ENCODE measurements at regions not wholly inside any gene's neighbourhood (a gene's known extent, or its start where the extent isn't known, plus 50 kb on each side); places are given as distances from the start of the nearest gene placed in this dataset.

- no peak for DNase-seq
Observed at GRCh38 chr16:76193906-76194615, 83.1 kb upstream of the CNTNAP4 start.

DNA sequence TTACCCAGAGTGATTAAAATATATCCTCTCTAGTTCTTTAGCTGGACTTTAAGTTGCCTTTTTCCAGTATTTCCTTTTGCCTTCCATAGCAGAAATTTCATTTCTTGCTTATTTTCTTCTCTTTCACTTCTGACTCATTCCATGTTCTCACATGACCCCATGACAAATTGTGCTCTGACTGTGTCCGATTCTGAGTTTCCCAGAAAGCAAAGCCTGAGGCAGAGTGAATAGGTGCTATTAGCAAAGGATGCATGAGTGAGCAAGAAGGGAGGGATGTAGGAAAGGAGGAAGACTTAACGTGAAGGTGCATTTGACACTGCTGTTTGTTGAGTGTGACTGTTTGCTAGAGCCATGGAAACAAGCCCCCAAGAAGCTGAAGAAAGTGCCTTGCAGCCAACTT lies 82.6 kb upstream of the CNTNAP4 start:
- DNase-seq, result no peak

GRCh38 chr16:76195056-76195455 lies 82.1 kb upstream of the CNTNAP4 start:
- no peak for DNase-seq

DNA sequence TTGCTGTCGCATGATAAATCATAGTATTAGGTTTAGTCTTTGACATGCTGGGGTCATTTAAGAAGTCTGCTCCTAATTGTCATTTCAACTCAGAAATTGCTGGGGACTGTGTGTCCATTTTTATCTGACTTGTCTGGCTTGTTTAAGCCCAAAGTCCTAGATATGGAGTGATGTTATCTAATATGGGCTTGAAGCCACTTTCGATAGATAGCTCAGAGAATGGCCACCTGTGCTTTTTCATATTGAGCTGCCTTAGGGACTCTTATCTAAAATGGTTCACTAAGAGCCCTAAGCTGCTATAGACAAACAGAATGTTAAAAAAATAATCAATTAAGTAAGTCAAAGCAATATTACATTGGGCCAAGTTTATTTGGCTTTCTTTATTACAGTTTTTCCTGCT lies 81.6 kb upstream of the CNTNAP4 start:
- DNase-seq, result no peak

DNA sequence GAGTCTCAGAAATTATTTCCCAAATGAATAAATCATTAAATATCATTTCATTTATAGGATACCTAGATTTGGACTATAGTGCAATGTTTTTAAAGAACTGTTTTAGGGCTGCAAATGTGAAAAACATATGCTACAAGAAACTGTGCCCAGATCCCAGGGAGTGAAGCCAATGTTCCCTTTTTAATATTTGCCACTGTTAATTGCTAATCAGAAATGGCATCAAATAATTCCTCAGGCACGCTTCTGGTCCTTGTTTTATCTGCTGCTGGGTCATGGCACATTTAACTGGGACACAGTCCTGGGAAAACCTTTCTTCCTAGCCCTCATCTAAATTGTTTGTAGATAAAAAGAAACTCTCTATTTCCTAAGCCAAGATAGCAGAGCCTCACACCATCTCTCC lies 79.3 kb upstream of the CNTNAP4 start:
- DNase-seq, result no peak

GRCh38 chr16:76199681-76200220 lies 77.5 kb upstream of the CNTNAP4 start:
- DNase-seq, result no peak

GRCh38 chr16:76201385-76201784 lies 75.8 kb upstream of the CNTNAP4 start:
- DNase-seq, result no peak

GRCh38 chr16:76204249-76204648 lies 73.0 kb upstream of the CNTNAP4 start:
- no peak for DNase-seq

DNA sequence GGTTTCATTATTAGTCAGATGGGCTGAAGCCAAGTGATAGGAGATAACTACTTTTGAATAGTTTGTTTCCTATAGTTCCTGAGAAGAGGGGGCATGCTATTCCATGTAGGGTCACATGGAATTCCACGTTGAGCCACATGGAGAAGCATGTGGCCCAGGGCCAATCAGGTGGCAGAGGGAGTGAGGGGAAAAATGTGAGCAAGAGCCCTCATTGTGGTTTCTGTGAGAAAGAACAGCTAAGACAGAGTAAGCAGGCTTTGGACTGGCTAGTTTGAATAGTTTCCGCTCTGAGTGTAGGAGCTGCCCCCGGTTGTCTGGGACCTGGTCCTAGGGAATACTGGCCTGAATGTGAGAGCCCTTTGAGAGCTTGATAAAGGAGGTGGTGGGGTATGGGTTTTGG lies 69.9 kb upstream of the CNTNAP4 start:
- no peak for DNase-seq

GRCh38 chr16:76210157-76210556 lies 67.0 kb upstream of the CNTNAP4 start:
- DNase-seq, result no peak

DNA sequence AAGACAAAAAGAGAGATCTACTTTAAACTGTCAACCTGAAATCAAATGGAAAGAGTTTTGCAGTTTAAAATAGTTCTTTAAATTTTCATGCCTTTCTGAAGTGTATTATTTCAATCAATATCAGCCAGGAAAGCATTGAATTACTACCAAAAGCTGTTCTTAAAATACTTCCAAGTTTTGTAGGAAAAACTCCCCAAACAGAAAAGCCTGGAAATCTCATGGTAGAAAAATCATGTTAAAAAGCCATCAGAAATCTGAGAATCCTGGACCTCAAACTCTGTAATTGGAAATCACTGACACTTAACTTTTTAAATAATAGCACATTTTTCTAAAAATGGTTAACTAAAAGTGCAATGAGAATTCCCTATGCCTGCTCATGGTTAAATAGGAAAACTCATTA lies 63.3 kb upstream of the CNTNAP4 start:
- no peak for DNase-seq

DNA sequence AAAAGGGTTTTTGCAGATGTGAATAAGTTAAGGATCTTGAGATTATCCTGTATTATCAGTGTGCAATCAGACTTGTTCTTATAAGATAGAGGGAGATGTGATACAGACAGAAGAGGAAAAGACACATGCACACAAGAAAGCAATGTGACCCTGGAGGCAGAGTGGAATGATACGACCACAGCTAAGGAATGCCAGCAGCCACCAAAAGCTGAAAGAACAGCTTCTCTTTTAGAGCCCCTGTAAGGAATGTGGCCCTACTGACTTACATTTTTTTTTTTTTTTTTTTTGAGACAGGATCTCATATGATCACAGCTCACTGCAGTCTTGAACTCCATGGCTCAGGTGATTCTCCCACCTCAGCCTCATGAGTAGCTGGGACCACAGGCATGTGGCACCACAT lies 62.3 kb upstream of the CNTNAP4 start:
- DNase-seq, result no peak

GRCh38 chr16:76222087-76222486 lies 55.1 kb upstream of the CNTNAP4 start:
- no peak for DNase-seq

DNA sequence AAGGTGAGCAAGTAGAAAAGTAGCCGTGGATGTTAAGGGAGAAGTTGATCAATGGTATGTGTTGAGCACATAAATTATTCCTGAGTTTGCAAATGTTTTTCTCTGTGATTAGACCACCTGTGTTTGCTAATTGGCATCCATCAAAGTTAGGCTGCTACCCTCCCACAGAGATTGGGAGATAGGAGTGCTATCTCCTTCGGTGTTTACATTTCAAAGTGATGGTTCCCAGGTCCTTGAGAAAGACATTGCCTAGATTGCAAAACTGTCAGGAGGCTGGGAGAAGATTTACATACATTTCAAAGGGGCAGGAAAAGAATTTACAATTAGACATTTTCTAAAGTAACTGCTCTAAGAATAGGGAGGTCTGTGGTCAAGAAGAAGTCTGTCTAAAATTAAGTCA lies 54.3 kb upstream of the CNTNAP4 start:
- DNase-seq, result no peak

DNA sequence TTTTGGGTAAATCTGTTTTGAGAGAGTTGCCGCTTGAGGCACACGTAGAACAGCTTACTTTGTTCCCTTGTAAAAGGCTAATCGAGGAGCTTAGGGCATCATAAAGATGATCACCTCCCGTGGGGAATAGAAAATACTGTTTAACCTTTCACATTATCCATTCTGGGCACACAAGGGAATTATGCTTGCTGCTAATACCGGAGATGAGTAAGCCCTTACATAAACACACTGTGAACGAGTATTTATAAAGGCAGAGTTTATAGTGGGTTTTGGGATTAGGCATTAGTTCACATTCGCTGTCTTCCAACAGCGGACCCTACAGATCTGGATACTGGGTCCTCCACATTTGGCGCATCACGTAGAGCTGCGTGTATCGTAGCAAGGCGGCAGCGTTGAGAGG lies 51.2 kb upstream of the CNTNAP4 start:
- DNase-seq, result no peak

DNA sequence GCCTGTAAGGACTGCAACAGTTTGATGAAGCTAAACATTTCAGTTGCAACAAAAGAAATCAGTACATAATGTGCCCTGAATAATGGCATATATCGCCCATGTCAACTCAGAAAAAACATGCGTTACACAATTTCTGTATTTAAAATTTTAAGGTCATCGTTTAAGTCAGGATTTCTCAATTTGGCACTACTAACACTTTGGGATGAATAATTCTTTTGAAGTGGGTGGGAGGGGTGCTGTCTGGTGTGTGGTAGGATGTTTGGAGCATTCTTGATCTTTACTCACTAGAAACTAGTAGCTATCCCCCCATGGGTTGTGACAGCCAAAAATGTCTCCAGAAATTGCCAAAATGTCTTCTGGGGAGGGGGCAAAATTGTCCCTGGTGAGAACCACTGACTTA lies 50.7 kb upstream of the CNTNAP4 start:
- no peak for DNase-seq
